Neural cell (in vitro differentiated cells): ENCODE measurements at regions not wholly inside any gene's neighbourhood (a gene's known extent, or its start where the extent isn't known, plus 50 kb on each side); places are given as distances from the start of the nearest gene placed in this dataset.
A peak's percentile ranks its signal among the peaks of the same experiment; 100 is the strongest.

Experiments used
- CTCF ChIP-seq: fragments of 450-650 bp; IDR thresholded peaks from 2 replicates; pipeline ENCODE4 v1.5.1; 2014; ENCODE audit warnings: antibody characterized with exemption, mild to moderate bottlenecking, moderate library complexity; ENCODE audit not compliant: poor library complexity, severe bottlenecking
- EP300 ChIP-seq: fragments of 450-650 bp; conservative IDR thresholded peaks from 2 replicates; pipeline ENCODE4 v1.6.1; 2014; ENCODE audit warnings: antibody characterized with exemption, mild to moderate bottlenecking, moderate library complexity; ENCODE audit not compliant: poor library complexity, severe bottlenecking
- EZH2 ChIP-seq: fragments of 200-600, 300-800 bp; shearing (Covaris generic), sonication (generic); IDR thresholded peaks from 2 replicates; pipeline ENCODE4 v1.6.1; 2014; ENCODE audit warnings: antibody characterized with exemption, low read length, borderline replicate concordance, mild to moderate bottlenecking; ENCODE audit not compliant: insufficient read depth, poor library complexity, severe bottlenecking
- POLR2AphosphoS5 ChIP-seq: IDR thresholded peaks from 2 replicates; pipeline ENCODE4 v1.6.1; 2012
- RAD21 ChIP-seq: fragments of 450-650 bp; conservative IDR thresholded peaks from 2 replicates; pipeline ENCODE4 v1.6.1; 2014; ENCODE audit warnings: antibody characterized with exemption, mild to moderate bottlenecking, moderate library complexity
- REST ChIP-seq: IDR thresholded peaks from 2 replicates; pipeline ENCODE4 v1.6.1; 2012; ENCODE audit warnings: borderline replicate concordance
- SMC3 ChIP-seq: fragments of 450-650 bp; conservative IDR thresholded peaks from 2 replicates; pipeline ENCODE4 v1.6.1; 2014; ENCODE audit warnings: antibody characterized with exemption, mild to moderate bottlenecking, moderate library complexity; ENCODE audit not compliant: poor library complexity
- TAF1 ChIP-seq: IDR thresholded peaks from 2 replicates; pipeline ENCODE4 v1.6.1; 2012; ENCODE audit warnings: low read depth

GRCh38 chr16:5581908-5582307 is 484.3 kb upstream of the EEF2KMT start:
- no peak for TF ChIP-seq CTCF
- TF ChIP-seq POLR2AphosphoS5: peak; percentile 13
- TF ChIP-seq SMC3: no peak
- TF ChIP-seq EP300: no peak
- no peak for TF ChIP-seq TAF1
- TF ChIP-seq REST: no peak
- TF ChIP-seq EZH2: no peak
- no peak for TF ChIP-seq RAD21
